HEK293T (cell line): ENCODE measurements at regions not wholly inside any gene's neighbourhood (a gene's known extent, or its start where the extent isn't known, plus 50 kb on each side); places are given as distances from the start of the nearest gene placed in this dataset.

ENCODE experiments used
- ARNT ChIP-seq: fragments of 450-650 bp; IDR thresholded peaks from 2 replicates; pipeline ENCODE4 v1.6.1; 2017; ENCODE audit warnings: mild to moderate bottlenecking
- CTBP1 ChIP-seq: fragments of 450-650 bp; IDR thresholded peaks from 2 replicates; pipeline ENCODE4 v1.6.1; 2016; ENCODE audit warnings: borderline replicate concordance
- ELF4 ChIP-seq: fragments of 450-650 bp; IDR thresholded peaks from 2 replicates; pipeline ENCODE4 v1.6.1; 2017; ENCODE audit warnings: antibody characterized with exemption
- FOXA1 ChIP-seq: fragments of 450-650 bp; IDR thresholded peaks from 2 replicates; pipeline ENCODE4 v1.6.1; 2016; ENCODE audit warnings: mild to moderate bottlenecking
- FOXK2 ChIP-seq: fragments of 450-650 bp; IDR thresholded peaks from 2 replicates; pipeline ENCODE4 v1.6.1; 2016; ENCODE audit warnings: mild to moderate bottlenecking
- LEF1 ChIP-seq: fragments of 450-650 bp; IDR thresholded peaks from 2 replicates; pipeline ENCODE4 v1.6.1; 2017; ENCODE audit warnings: mild to moderate bottlenecking, borderline replicate concordance
- NFRKB ChIP-seq: fragments of 450-650 bp; IDR thresholded peaks from 2 replicates; pipeline ENCODE4 v1.6.1; 2016; ENCODE audit warnings: mild to moderate bottlenecking, moderate library complexity
- SUZ12 ChIP-seq: fragments of 450-650 bp; IDR thresholded peaks from 2 replicates; pipeline ENCODE4 v1.6.1; 2016; ENCODE audit warnings: mild to moderate bottlenecking
- ZNF384 ChIP-seq: fragments of 450-650 bp; IDR thresholded peaks from 2 replicates; pipeline ENCODE4 v1.6.1; 2016

DNA sequence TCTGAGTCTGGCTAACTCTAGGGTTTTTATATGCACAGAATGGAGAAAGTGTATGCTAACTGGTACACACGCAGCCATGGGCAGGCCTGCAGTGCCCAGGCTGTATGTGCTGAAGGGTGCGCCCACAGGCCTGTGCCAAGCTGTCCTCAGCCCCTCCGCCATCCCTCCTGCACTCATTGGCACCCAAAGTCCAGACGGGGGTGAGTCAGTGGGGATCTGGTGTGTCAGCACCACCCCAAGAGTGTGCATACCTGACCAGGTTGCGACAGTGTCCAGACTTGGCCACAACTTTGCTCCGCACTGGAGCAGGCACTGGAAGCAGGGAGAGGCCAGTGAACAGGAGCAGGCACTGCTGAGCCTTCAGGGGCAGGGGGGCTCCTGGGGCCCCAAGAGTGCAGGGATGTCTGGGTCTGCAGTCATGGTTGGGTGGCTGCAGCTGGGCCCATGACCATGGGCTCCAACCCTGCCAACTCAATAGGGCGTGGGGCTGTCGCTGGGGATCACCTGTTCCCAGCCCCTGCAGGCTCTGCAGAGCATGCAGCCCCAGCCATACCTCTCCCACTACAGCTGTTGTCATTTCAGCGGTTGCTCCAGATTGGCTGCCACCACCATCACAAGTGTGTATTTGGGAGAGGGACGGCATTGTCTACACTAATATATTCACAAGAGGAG, 717.8 kb downstream of the EPHA7 start:
- TF ChIP-seq ARNT (no peak), ZNF384 (no peak), NFRKB (no peak), ELF4 (no peak), SUZ12 (no peak), FOXA1 (no peak), FOXK2 (no peak), CTBP1 (no peak), LEF1 (no peak)
